ENCODE measurements at regions not wholly inside any gene's neighbourhood (a gene's known extent, or its start where the extent isn't known, plus 50 kb on each side); places are given as distances from the start of the nearest gene placed in this dataset.

GRCh38 chr4:130486841-130487240 is 1390.9 kb downstream of the C4orf33 start:
- Histone ChIP-seq H2AFZ (ENCODE audit: low read length) (no peak overlapping the region), H3K4me3 (ENCODE audit: low read length in 2 of 2) (no peak overlapping the region), H2BK5ac (ENCODE audit: low read length) (no peak overlapping the region), H3K18ac (ENCODE audit: low read length) (no peak overlapping the region), H2BK120ac (ENCODE audit: low read depth, low read length) (no peak overlapping the region), H4K91ac (ENCODE audit: low read depth, low read length, poor library complexity) (no peak overlapping the region), H3K79me1 (ENCODE audit: low read depth, low read length) (no peaks in the 10 kb centered on the region), H3K4me2 (ENCODE audit: insufficient read depth, low read length, poor library complexity, severe bottlenecking) (no peak overlapping the region), H2BK12ac (ENCODE audit: low read length) (no peak overlapping the region), H2AK5ac (ENCODE audit: low read depth, low read length) (no peak overlapping the region), H3K4me1 (ENCODE audit: control insufficient read depth in 2 of 2, insufficient read depth in 1 of 2, low read depth in 1 of 2, low read length in 2 of 2) (no peaks in the 10 kb centered on the region), H3K27me3 (ENCODE audit: control insufficient read depth in 3 of 3, insufficient read depth in 3 of 3, low read depth in 1 of 3, low read length in 3 of 3) (no peaks in the 10 kb centered on the region), H2BK15ac (ENCODE audit: low read length) (no peak overlapping the region), H3K9me3 (replicated peaks in 1 of 2; ENCODE audit: control insufficient read depth in 2 of 2, insufficient read depth in 1 of 2, low read depth in 1 of 2, low read length in 2 of 2) (peaks cover 0 to 1% of the 10 kb centered on the region in 2 donors), H3K23ac (ENCODE audit: low read depth, low read length, poor library complexity) (no peak overlapping the region), H3K36me3 (replicated peaks in 1 of 2; ENCODE audit: control insufficient read depth in 2 of 2, insufficient read depth in 2 of 2, low read length in 2 of 2) (no peaks in the 10 kb centered on the region), H4K8ac (ENCODE audit: low read depth, low read length) (no peak overlapping the region), H3K14ac (ENCODE audit: low read length) (no peak overlapping the region), H3K4ac (ENCODE audit: low read length) (no peak overlapping the region), H3K27ac (replicated peaks; ENCODE audit: low read length) (no peak overlapping the region), H3K9ac (ENCODE audit: low read depth, low read length, poor library complexity) (no peak overlapping the region)
- no peak for DNase-seq (ENCODE audit: low spot score)

DNA sequence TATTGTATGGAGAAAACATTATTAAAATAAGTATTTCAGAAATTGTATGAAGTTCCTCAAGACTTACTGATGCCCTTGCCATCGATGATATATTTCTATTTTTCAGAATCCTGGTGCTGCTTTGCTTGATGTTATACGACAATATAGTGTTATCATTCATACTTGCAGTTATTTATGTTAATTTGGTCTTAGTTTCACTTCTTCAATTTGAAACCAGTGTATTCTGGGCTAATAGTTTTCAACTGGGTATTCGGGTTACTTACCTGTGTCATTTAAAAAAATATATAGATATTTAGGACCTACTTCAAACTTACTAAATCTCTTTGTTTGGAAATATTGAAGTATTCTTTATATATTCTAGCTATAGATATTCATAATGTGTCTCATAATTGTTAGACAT is 1414.7 kb downstream of the C4orf33 start:
- no peak for DNase-seq (ENCODE audit: low spot score)
- no peak overlapping the region for H2BK120ac ChIP-seq (ENCODE audit: low read depth, low read length)
- H3K36me3 ChIP-seq (replicated peaks in 1 of 2; ENCODE audit: control insufficient read depth in 2 of 2, insufficient read depth in 2 of 2, low read length in 2 of 2): no peaks in the 10 kb centered on the region
- no peaks in the 10 kb centered on the region for H3K9me3 ChIP-seq (replicated peaks in 1 of 2; ENCODE audit: control insufficient read depth in 2 of 2, insufficient read depth in 1 of 2, low read depth in 1 of 2, low read length in 2 of 2)
- H3K23ac ChIP-seq (ENCODE audit: low read depth, low read length, poor library complexity): no peak overlapping the region
- no peak overlapping the region for H3K14ac ChIP-seq (ENCODE audit: low read length)
- H3K4ac ChIP-seq (ENCODE audit: low read length): no peak overlapping the region
- H2BK12ac ChIP-seq (ENCODE audit: low read length): no peak overlapping the region
- WGBS, 2 donors (ENCODE audit: extremely low coverage in 2 of 2, insufficient read length in 2 of 2, insufficient replicate concordance in 1 of 2): no CpG with 5 or more reads among the region's 3 CpGs
- no peaks in the 10 kb centered on the region for H3K27me3 ChIP-seq (ENCODE audit: control insufficient read depth in 3 of 3, insufficient read depth in 3 of 3, low read depth in 1 of 3, low read length in 3 of 3)
- no peak overlapping the region for H3K4me2 ChIP-seq (ENCODE audit: insufficient read depth, low read length, poor library complexity, severe bottlenecking)
- H2AFZ ChIP-seq (ENCODE audit: low read length): no peak overlapping the region
- no peaks in the 10 kb centered on the region for H3K4me1 ChIP-seq (ENCODE audit: control insufficient read depth in 2 of 2, insufficient read depth in 1 of 2, low read depth in 1 of 2, low read length in 2 of 2)
- H3K4me3 ChIP-seq (ENCODE audit: low read length in 2 of 2): no peak overlapping the region
- H3K27ac ChIP-seq (replicated peaks; ENCODE audit: low read length): no peak overlapping the region
- H2BK5ac ChIP-seq (ENCODE audit: low read length): no peak overlapping the region
- no peak overlapping the region for H2AK5ac ChIP-seq (ENCODE audit: low read depth, low read length)
- no peak overlapping the region for H3K18ac ChIP-seq (ENCODE audit: low read length)
- no peak overlapping the region for H2BK15ac ChIP-seq (ENCODE audit: low read length)
- H4K8ac ChIP-seq (ENCODE audit: low read depth, low read length): no peak overlapping the region
- H3K9ac ChIP-seq (ENCODE audit: low read depth, low read length, poor library complexity): no peak overlapping the region
- no peaks in the 10 kb centered on the region for H3K79me1 ChIP-seq (ENCODE audit: low read depth, low read length)
- no peak overlapping the region for H4K91ac ChIP-seq (ENCODE audit: low read depth, low read length, poor library complexity)

DNA sequence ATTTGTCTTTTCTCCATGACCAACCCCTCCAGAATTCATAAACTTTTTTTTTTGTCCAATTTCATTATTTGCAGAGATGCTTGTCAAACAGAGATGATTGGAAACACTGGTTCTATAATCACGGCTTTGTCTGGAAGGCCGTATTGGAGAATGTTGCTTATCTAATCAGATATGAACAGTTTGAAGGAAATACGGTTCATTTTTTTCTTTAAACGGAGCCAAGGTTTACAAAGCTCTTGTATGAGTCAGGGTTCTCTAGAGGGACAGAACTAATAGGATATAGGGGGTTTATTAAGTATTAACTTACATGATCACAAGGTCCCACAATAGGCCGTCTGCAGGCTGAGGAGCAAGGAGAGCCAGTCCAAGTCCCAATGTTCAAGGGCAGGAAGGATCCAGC is 1415.8 kb downstream of the C4orf33 start:
- Histone ChIP-seq H2AK5ac (ENCODE audit: low read depth, low read length) (no peak overlapping the region), H4K91ac (ENCODE audit: low read depth, low read length, poor library complexity) (no peak overlapping the region), H2BK12ac (ENCODE audit: low read length) (no peak overlapping the region), H2BK15ac (ENCODE audit: low read length) (no peak overlapping the region), H4K8ac (ENCODE audit: low read depth, low read length) (no peak overlapping the region), H3K18ac (ENCODE audit: low read length) (no peak overlapping the region), H3K9me3 (replicated peaks in 1 of 2; ENCODE audit: control insufficient read depth in 2 of 2, insufficient read depth in 1 of 2, low read depth in 1 of 2, low read length in 2 of 2) (no peaks in the 10 kb centered on the region), H3K79me1 (ENCODE audit: low read depth, low read length) (no peaks in the 10 kb centered on the region), H3K9ac (ENCODE audit: low read depth, low read length, poor library complexity) (no peak overlapping the region), H2BK120ac (ENCODE audit: low read depth, low read length) (no peak overlapping the region), H3K36me3 (replicated peaks in 1 of 2; ENCODE audit: control insufficient read depth in 2 of 2, insufficient read depth in 2 of 2, low read length in 2 of 2) (no peaks in the 10 kb centered on the region), H3K4ac (ENCODE audit: low read length) (no peak overlapping the region), H3K27me3 (ENCODE audit: control insufficient read depth in 3 of 3, insufficient read depth in 3 of 3, low read depth in 1 of 3, low read length in 3 of 3) (no peaks in the 10 kb centered on the region), H3K23ac (ENCODE audit: low read depth, low read length, poor library complexity) (no peak overlapping the region), H2BK5ac (ENCODE audit: low read length) (no peak overlapping the region), H3K4me2 (ENCODE audit: insufficient read depth, low read length, poor library complexity, severe bottlenecking) (no peak overlapping the region), H3K27ac (replicated peaks; ENCODE audit: low read length) (no peak overlapping the region), H3K14ac (ENCODE audit: low read length) (no peak overlapping the region), H3K4me1 (ENCODE audit: control insufficient read depth in 2 of 2, insufficient read depth in 1 of 2, low read depth in 1 of 2, low read length in 2 of 2) (no peaks in the 10 kb centered on the region), H3K4me3 (ENCODE audit: low read length in 2 of 2) (no peak overlapping the region), H2AFZ (ENCODE audit: low read length) (no peak overlapping the region)
- WGBS, 2 donors (ENCODE audit: extremely low coverage in 2 of 2, insufficient read length in 2 of 2, insufficient replicate concordance in 1 of 2): no CpG with 5 or more reads among the region's 5 CpGs
- DNase-seq (ENCODE audit: low spot score): no peak

GRCh38 chr4:130524057-130524456 is 1428.1 kb downstream of the C4orf33 start:
- no peak overlapping the region for H3K9ac ChIP-seq (ENCODE audit: low read depth, low read length, poor library complexity)
- H3K9me3 ChIP-seq (replicated peaks in 1 of 2; ENCODE audit: control insufficient read depth in 2 of 2, insufficient read depth in 1 of 2, low read depth in 1 of 2, low read length in 2 of 2): peaks cover 5 to 6% of the 10 kb centered on the region in 2 donors
- no peak overlapping the region for H4K8ac ChIP-seq (ENCODE audit: low read depth, low read length)
- H2BK12ac ChIP-seq (ENCODE audit: low read length): no peak overlapping the region
- H3K4me2 ChIP-seq (ENCODE audit: insufficient read depth, low read length, poor library complexity, severe bottlenecking): no peak overlapping the region
- H3K4me3 ChIP-seq (ENCODE audit: low read length in 2 of 2): no peak overlapping the region
- H3K36me3 ChIP-seq (replicated peaks in 1 of 2; ENCODE audit: control insufficient read depth in 2 of 2, insufficient read depth in 2 of 2, low read length in 2 of 2): no peaks in the 10 kb centered on the region
- no peak overlapping the region for H2BK120ac ChIP-seq (ENCODE audit: low read depth, low read length)
- no peak overlapping the region for H3K18ac ChIP-seq (ENCODE audit: low read length)
- H3K4me1 ChIP-seq (ENCODE audit: control insufficient read depth in 2 of 2, insufficient read depth in 1 of 2, low read depth in 1 of 2, low read length in 2 of 2): no peaks in the 10 kb centered on the region
- no peak overlapping the region for H3K27ac ChIP-seq (replicated peaks; ENCODE audit: low read length)
- no CpG with 5 or more reads among the region's 1 CpG for WGBS, 2 donors (ENCODE audit: extremely low coverage in 2 of 2, insufficient read length in 2 of 2, insufficient replicate concordance in 1 of 2)
- H3K27me3 ChIP-seq (ENCODE audit: control insufficient read depth in 3 of 3, insufficient read depth in 3 of 3, low read depth in 1 of 3, low read length in 3 of 3): no peaks in the 10 kb centered on the region
- no peak overlapping the region for H2AK5ac ChIP-seq (ENCODE audit: low read depth, low read length)
- H3K14ac ChIP-seq (ENCODE audit: low read length): no peak overlapping the region
- H4K91ac ChIP-seq (ENCODE audit: low read depth, low read length, poor library complexity): no peak overlapping the region
- no peak overlapping the region for H2BK5ac ChIP-seq (ENCODE audit: low read length)
- DNase-seq (ENCODE audit: low spot score): no peak
- H2BK15ac ChIP-seq (ENCODE audit: low read length): no peak overlapping the region
- no peak overlapping the region for H2AFZ ChIP-seq (ENCODE audit: low read length)
- no peak overlapping the region for H3K4ac ChIP-seq (ENCODE audit: low read length)
- H3K79me1 ChIP-seq (ENCODE audit: low read depth, low read length): peaks cover 2% of the 10 kb centered on the region
- H3K23ac ChIP-seq (ENCODE audit: low read depth, low read length, poor library complexity): no peak overlapping the region

Data from neuronal stem cell (in vitro differentiated cells).